Pancreas (tissue), 10 donors: ENCODE measurements at regions not wholly inside any gene's neighbourhood (a gene's known extent, or its start where the extent isn't known, plus 50 kb on each side); places are given as distances from the start of the nearest gene placed in this dataset.

Experiments used
- ATAC-seq, 4 donors: fragments of 200-7000 bp; cut with Tn5 transposase; one replicate each; pipeline versions ENCODE4 v1.8.0 to v1.9.1; 2020; ENCODE audit warnings: mild to moderate bottlenecking in 4 of 4, moderate library complexity in 4 of 4
- DNase-seq, 6 donors: peaks; one replicate each; pipeline ENCODE4 v3.0.0-alpha.2; 2020
- FAIRE-seq: peaks from 2 replicates; lab custom pipeline; 2012; peaks lifted over from hg19 to GRCh38; lab: Jason Lieb, UNC
- H3K27ac ChIP-seq, 4 donors: fragments of 200-600 bp; sonication (generic); 1 replicate in 3 of 4; 2 replicates in 1 of 4; pipeline versions ENCODE4 v1.5.0 to v1.8.0; 2020
- H3K27me3 ChIP-seq, 4 donors: fragments of 200-600 bp; one replicate each; pipeline ENCODE4 v1.8.0; 2021
- H3K36me3 ChIP-seq, 3 donors: fragments of 200-600 bp; sonication (generic) in 1 of 3; one replicate each; pipeline versions ENCODE4 v1.5.0 to v1.8.0; 2020 to 2021
- H3K4me1 ChIP-seq, 3 donors: fragments of 200-600 bp; one replicate each; pipeline ENCODE4 v1.8.0; 2021
- H3K4me3 ChIP-seq, 4 donors: fragments of 200-600 bp; sonication (generic) in 2 of 4; one replicate each; pipeline versions ENCODE4 v1.5.0 to v1.8.0; 2020 to 2021
- H3K9me3 ChIP-seq, 4 donors: fragments of 200-600 bp; one replicate each; pipeline ENCODE4 v1.8.0; 2021
- WGBS, 2 donors: extraction: QIAGEN DNeasy Blood & Tissue Kit; methylation state at CpG; one replicate each; pipeline ENCODE4 v1.1.7; 2013; 5-methylcytosine and 5-hydroxymethylcytosine counted together
- intact Hi-C, 3 donors: fragments of 100-400 bp; cut with DNase I; formaldehyde crosslinking; loops; one replicate each; pipeline versions ENCODE4 v1.11.1 to v1.14.2; 2022
- TF ChIP-seq, protein P1 (sequence below), 4 donors: fragments of 200-600 bp; sonication (generic) in 3 of 4; IDR thresholded peaks; one replicate each; pipeline versions ENCODE4 v1.5.0 to v1.8.0; 2021; ENCODE audit warnings: antibody characterized with exemption in 4 of 4
- donor health status: healthy with polysubstance abuse.
- donor health status: DM: no; HTN: no; CAD: no; lungs with moderate emphysema.
- donor health status: DM: no; HTN: no; CAD: no.
- donor health status: control.
- donor health status: control.
- donor health status: Bipolar disorder and iron deficiency.
- donor health status: DM: yes; HTN: yes; CAD: no.
- donor health status: DM: no; HTN: no; CAD: no.
- donor health status: DM: no; HTN: no; CAD: no.
- donor health status: DM: yes; HTN: yes; CAD: no.

DNA sequence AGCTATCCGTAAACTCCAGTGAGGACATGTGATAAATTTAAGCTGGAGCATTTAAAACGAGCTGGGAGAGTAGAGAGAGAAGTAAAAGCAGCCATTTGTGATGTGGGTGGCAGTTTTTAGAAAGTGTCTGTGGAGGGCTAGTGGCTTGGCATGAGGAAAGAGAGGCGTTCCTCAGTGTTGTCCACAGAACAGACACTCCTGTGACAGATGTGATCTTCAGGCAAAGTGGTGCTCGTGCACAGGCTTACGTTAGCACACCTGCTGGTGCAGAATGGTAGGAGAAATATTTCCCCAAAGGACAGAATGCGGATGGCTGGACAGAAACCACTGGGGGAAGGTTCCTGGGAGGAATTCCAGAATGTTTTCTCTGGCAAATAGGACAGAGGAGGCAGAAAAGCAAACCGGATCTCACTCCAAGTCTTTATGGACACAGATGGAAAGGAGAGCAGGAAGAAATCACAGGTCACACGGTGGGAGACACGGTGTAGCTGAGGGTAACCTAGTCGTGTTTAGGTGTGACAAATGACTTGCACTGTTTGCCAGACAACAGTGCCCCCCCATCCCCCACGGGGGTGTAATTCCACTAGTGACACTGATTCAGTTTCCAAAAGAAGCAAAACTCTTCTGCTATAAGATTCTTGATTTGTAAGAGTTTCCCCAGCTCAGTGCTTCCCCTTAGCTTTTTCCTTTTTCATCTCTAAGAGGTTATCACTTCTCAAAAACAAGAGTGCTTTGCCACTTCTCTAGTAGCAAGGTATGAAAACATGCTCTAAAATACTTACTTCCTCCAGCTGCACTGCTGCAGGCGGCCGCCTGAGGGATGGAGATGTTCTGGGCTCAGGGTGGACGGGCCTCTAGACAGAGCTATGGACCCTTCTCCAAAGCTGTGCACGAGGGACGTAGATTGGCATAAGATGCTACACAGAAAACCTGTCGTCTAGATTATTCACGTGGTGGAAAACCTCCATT is 293.2 kb downstream of the QKI start:
- intact Hi-C loops: no loop called here
- DNase-seq: no peak
- FAIRE-seq: no peak
- Histone ChIP-seq H3K9me3 (no peaks in the 10 kb centered on the region), H3K27me3 (no peaks in the 10 kb centered on the region), H3K27ac (no peak overlapping the region), H3K4me3 (no peak overlapping the region), H3K36me3 (no peaks in the 10 kb centered on the region), H3K4me1 (no peaks in the 10 kb centered on the region)
- TF ChIP-seq, protein P1, sequence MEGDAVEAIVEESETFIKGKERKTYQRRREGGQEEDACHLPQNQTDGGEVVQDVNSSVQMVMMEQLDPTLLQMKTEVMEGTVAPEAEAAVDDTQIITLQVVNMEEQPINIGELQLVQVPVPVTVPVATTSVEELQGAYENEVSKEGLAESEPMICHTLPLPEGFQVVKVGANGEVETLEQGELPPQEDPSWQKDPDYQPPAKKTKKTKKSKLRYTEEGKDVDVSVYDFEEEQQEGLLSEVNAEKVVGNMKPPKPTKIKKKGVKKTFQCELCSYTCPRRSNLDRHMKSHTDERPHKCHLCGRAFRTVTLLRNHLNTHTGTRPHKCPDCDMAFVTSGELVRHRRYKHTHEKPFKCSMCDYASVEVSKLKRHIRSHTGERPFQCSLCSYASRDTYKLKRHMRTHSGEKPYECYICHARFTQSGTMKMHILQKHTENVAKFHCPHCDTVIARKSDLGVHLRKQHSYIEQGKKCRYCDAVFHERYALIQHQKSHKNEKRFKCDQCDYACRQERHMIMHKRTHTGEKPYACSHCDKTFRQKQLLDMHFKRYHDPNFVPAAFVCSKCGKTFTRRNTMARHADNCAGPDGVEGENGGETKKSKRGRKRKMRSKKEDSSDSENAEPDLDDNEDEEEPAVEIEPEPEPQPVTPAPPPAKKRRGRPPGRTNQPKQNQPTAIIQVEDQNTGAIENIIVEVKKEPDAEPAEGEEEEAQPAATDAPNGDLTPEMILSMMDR (IDR thresholded peaks at IDR 0.05): no peak
- whole genome bisulfite sequencing, 2 donors: 42 to 49% methylated on average over 18 of the region's 18 CpGs
- peak in 2 of 4 donors; percentile 32 to 40 for ATAC-seq

DNA sequence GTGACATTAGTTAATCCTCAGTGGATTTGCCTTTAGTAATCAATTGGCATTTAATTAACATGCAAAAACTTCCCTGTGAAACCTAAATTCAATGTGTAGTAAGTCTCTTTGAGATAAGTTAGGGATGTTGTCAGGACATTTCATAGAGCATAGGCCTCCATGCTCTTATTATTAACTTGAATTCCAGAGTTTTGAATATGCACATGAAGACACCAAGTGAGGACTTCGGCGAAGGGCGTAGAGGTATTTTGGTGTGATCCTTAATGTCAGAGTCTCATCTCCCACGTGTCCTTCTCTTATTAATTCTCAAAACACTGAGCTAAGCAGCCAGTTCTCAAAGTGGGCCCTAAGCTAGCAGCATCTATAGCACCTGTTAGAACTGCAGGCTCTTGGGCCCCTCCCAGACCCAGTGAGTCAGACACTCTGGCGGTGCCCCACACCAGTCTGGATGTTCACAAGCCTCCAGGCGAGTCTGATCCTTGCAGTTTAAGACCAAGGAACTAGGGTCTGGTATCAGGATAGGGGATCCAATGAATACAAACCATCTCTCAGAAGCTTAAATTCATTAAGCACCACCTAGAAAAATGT is 292.1 kb downstream of the QKI start:
- no peak overlapping the region for H3K27ac ChIP-seq
- WGBS, 2 donors: 71 to 83% methylated on average over 6 of the region's 6 CpGs
- H3K4me1 ChIP-seq: no peaks in the 10 kb centered on the region
- no peak for FAIRE-seq
- intact Hi-C loops: no loop called here
- no peak for DNase-seq
- no peaks in the 10 kb centered on the region for H3K27me3 ChIP-seq
- ATAC-seq: no peak
- TF ChIP-seq, protein P1 (IDR thresholded peaks at IDR 0.05): no peak
- H3K36me3 ChIP-seq: no peaks in the 10 kb centered on the region
- H3K4me3 ChIP-seq: no peak overlapping the region
- H3K9me3 ChIP-seq: no peaks in the 10 kb centered on the region

DNA sequence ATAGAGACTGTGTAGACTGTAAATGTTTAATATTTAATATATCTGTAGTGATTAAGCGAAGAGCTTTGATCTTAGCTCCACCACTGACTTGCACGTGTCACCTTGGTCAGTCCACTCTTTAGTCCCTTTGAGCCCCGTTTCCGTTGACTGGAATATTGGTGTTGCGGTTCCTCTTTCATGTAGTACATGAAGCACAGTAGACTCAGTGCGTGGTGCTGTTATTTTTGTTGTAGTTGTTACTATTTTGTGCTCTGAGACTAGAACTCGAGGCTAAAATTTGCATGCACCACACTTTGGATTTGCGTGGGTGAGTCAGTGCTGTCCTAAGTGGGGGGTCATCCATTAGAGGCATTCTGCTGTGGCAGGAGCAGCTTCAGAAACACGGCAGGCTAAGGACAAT is 291.4 kb downstream of the QKI start:
- Histone ChIP-seq H3K9me3 (no peaks in the 10 kb centered on the region), H3K36me3 (no peaks in the 10 kb centered on the region), H3K4me3 (no peak overlapping the region), H3K4me1 (no peaks in the 10 kb centered on the region), H3K27me3 (no peaks in the 10 kb centered on the region), H3K27ac (no peak overlapping the region)
- TF ChIP-seq, protein P1 (IDR thresholded peaks at IDR 0.05): no peak
- intact Hi-C loops: no loop called here
- FAIRE-seq (no peak), ATAC-seq (peak in 1 of 4 donors; percentile 11), DNase-seq (no peak)
- WGBS, 2 donors: 73 to 79% methylated on average over 9 of the region's 9 CpGs

DNA sequence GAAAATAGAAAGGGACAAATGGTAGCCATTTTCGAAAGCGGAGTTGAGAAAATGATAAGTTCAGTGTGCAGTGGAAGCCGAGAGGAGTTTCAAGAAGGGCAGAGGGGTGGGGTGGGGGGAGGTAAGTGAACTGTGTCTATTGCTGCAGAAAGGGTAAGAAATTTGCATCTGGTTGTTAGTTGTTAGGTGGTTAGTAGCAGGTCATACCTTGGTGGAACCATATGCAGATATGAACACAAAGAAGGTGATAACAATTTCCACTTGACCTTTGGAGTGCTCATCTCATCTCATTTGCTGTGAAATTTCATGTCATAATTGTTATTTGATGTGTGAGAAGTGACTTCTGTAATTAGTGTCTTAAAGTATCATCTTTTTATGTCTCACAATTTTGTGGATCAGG is 288.2 kb downstream of the QKI start:
- DNase-seq (no peak), ATAC-seq (no peak), FAIRE-seq (no peak)
- TF ChIP-seq, protein P1 (IDR thresholded peaks at IDR 0.05): no peak
- no peaks in the 10 kb centered on the region for H3K4me1 ChIP-seq
- intact Hi-C loops: no loop called here
- H3K27ac ChIP-seq: no peak overlapping the region
- H3K27me3 ChIP-seq: peaks cover 0 to 4% (median 0%) of the 10 kb centered on the region in 4 donors
- WGBS, 2 donors: 81 to 89% methylated on average over 3 of the region's 3 CpGs
- no peaks in the 10 kb centered on the region for H3K36me3 ChIP-seq
- no peak overlapping the region for H3K4me3 ChIP-seq
- H3K9me3 ChIP-seq: no peaks in the 10 kb centered on the region
